ENCODE measurements at regions not wholly inside any gene's neighbourhood (a gene's known extent, or its start where the extent isn't known, plus 50 kb on each side); places are given as distances from the start of the nearest gene placed in this dataset.

GRCh38 chr1:222074317-222074716 is 332.4 kb upstream of the DUSP10 start:
- Histone ChIP-seq H3K36me3 (ENCODE audit: low read depth) (no peaks in the 10 kb centered on the region), H3K79me2 (ENCODE audit: insufficient read depth) (no peaks in the 10 kb centered on the region), H3K4me3 (no peak overlapping the region), H2AFZ (peak overlapping the region; percentile 66; the same call in 1 of the 2 replicates), H3K4me1 (ENCODE audit: insufficient read depth) (peaks cover 31% of the 10 kb centered on the region), H3K27ac (peak overlapping the region; percentile 73), H3K27me3 (replicated peaks; ENCODE audit: insufficient read depth) (no peaks in the 10 kb centered on the region), H3K9ac (no peak overlapping the region), H4K20me1 (ENCODE audit: insufficient read depth) (no peaks in the 10 kb centered on the region), H3K4me2 (ENCODE audit: unreplicated experiment) (no peak overlapping the region), H3K9me3 (ENCODE audit: low read depth) (no peaks in the 10 kb centered on the region), H3K9me2 (ENCODE audit: insufficient read depth) (no peaks in the 10 kb centered on the region), H3F3A (ENCODE audit: insufficient read depth) (peaks cover 40% of the 10 kb centered on the region)
- in situ Hi-C loops (cut with MboI), result no loop called here
- no peak for DNase-seq
- no peak for TF ChIP-seq EZH2phosphoT487 (IDR thresholded peaks at IDR 0.05; ENCODE audit: insufficient read depth, low read depth)
- no peak for TF ChIP-seq EZH2 (IDR thresholded peaks at IDR 0.05; ENCODE audit: insufficient read depth, poor library complexity, severe bottlenecking)
- 97 to 100% methylated on average over 1 of the region's 1 CpG for WGBS, 2 experiments (ENCODE audit: low coverage in 1 of 2, low lambda C conversion rate in 2 of 2, missing lambda C conversion rate in 2 of 2)

- Histone ChIP-seq H3K79me2 (ENCODE audit: insufficient read depth) (no peaks in the 10 kb centered on the region), H3K4me1 (ENCODE audit: insufficient read depth) (peaks cover 33% of the 10 kb centered on the region), H3K36me3 (ENCODE audit: low read depth) (no peaks in the 10 kb centered on the region), H3K27me3 (replicated peaks; ENCODE audit: insufficient read depth) (no peaks in the 10 kb centered on the region), H3F3A (ENCODE audit: insufficient read depth) (peaks cover 40% of the 10 kb centered on the region), H3K4me3 (no peak overlapping the region), H3K4me2 (ENCODE audit: unreplicated experiment) (no peak overlapping the region), H3K27ac (peak overlapping the region; percentile 73), H3K9me2 (ENCODE audit: insufficient read depth) (no peaks in the 10 kb centered on the region), H3K9me3 (ENCODE audit: low read depth) (no peaks in the 10 kb centered on the region), H4K20me1 (ENCODE audit: insufficient read depth) (no peaks in the 10 kb centered on the region), H3K9ac (0 out of 2 replicates have a peak overlapping the region, but pooled peaks have one; percentile 11), H2AFZ (peak overlapping the region; percentile 66)
- peak; percentile 89 for DNase-seq
- in situ Hi-C loops (cut with MboI), result no loop called here
- peak; percentile 76; the same call in 1 of the 2 replicates for TF ChIP-seq EZH2phosphoT487 (IDR thresholded peaks at IDR 0.05; ENCODE audit: insufficient read depth, low read depth)
- no peak for TF ChIP-seq EZH2 (IDR thresholded peaks at IDR 0.05; ENCODE audit: insufficient read depth, poor library complexity, severe bottlenecking)
- 1 to 5% methylated on average over 2 of the region's 2 CpGs for WGBS, 2 experiments (ENCODE audit: low coverage in 1 of 2, low lambda C conversion rate in 2 of 2, missing lambda C conversion rate in 2 of 2)
These were observed 331.6 kb upstream of the DUSP10 start for GRCh38 chr1:222073307-222073995.

GRCh38 chr1:222071387-222071786 is 329.5 kb upstream of the DUSP10 start:
- H2AFZ ChIP-seq, result no peak overlapping the region
- H3K4me3 ChIP-seq, result no peak overlapping the region
- 76 to 80% methylated on average over 5 of the region's 5 CpGs for WGBS, 2 experiments (ENCODE audit: low coverage in 1 of 2, low lambda C conversion rate in 2 of 2, missing lambda C conversion rate in 2 of 2)
- TF ChIP-seq EZH2 (IDR thresholded peaks at IDR 0.05; ENCODE audit: insufficient read depth, poor library complexity, severe bottlenecking) (no peak), EZH2phosphoT487 (IDR thresholded peaks at IDR 0.05; ENCODE audit: insufficient read depth, low read depth) (no peak)
- H3K27ac ChIP-seq, result no peak overlapping the region
- in situ Hi-C loops (cut with MboI), result no loop called here
- no peak overlapping the region for H3K4me2 ChIP-seq (ENCODE audit: unreplicated experiment)
- no peaks in the 10 kb centered on the region for H3K79me2 ChIP-seq (ENCODE audit: insufficient read depth)
- peaks cover 27% of the 10 kb centered on the region for H3K4me1 ChIP-seq (ENCODE audit: insufficient read depth)
- no peaks in the 10 kb centered on the region for H4K20me1 ChIP-seq (ENCODE audit: insufficient read depth)
- no peaks in the 10 kb centered on the region for H3K9me2 ChIP-seq (ENCODE audit: insufficient read depth)
- DNase-seq, result no peak
- no peaks in the 10 kb centered on the region for H3K9me3 ChIP-seq (ENCODE audit: low read depth)
- peaks cover 30% of the 10 kb centered on the region for H3F3A ChIP-seq (ENCODE audit: insufficient read depth)
- no peaks in the 10 kb centered on the region for H3K36me3 ChIP-seq (ENCODE audit: low read depth)
- no peak overlapping the region for H3K9ac ChIP-seq
- no peaks in the 10 kb centered on the region for H3K27me3 ChIP-seq (replicated peaks; ENCODE audit: insufficient read depth)

GRCh38 chr1:222068937-222069336 is 327.0 kb upstream of the DUSP10 start:
- Histone ChIP-seq H3K4me1 (ENCODE audit: insufficient read depth) (peaks cover 22% of the 10 kb centered on the region), H3K9ac (no peak overlapping the region), H2AFZ (no peak overlapping the region), H3K79me2 (ENCODE audit: insufficient read depth) (no peaks in the 10 kb centered on the region), H3K4me2 (ENCODE audit: unreplicated experiment) (no peak overlapping the region), H3K9me2 (ENCODE audit: insufficient read depth) (no peaks in the 10 kb centered on the region), H3K36me3 (ENCODE audit: low read depth) (no peaks in the 10 kb centered on the region), H3K27me3 (replicated peaks; ENCODE audit: insufficient read depth) (no peaks in the 10 kb centered on the region), H3F3A (ENCODE audit: insufficient read depth) (peaks cover 41% of the 10 kb centered on the region), H4K20me1 (ENCODE audit: insufficient read depth) (no peaks in the 10 kb centered on the region), H3K4me3 (no peak overlapping the region), H3K9me3 (ENCODE audit: low read depth) (no peaks in the 10 kb centered on the region), H3K27ac (no peak overlapping the region)
- in situ Hi-C loops (cut with MboI), result no loop called here
- TF ChIP-seq EZH2 (IDR thresholded peaks at IDR 0.05; ENCODE audit: insufficient read depth, poor library complexity, severe bottlenecking) (no peak), EZH2phosphoT487 (IDR thresholded peaks at IDR 0.05; ENCODE audit: insufficient read depth, low read depth) (no peak)
- DNase-seq, result peak; percentile 64

Data from GM23248 (cell line).